Activated naive CD8-positive, alpha-beta T cell treated with anti-CD3 and anti-CD28 coated beads, Interleukin-2, amount 50 U/mL, for 16 hours (primary cell): ENCODE measurements at regions not wholly inside any gene's neighbourhood (a gene's known extent, or its start where the extent isn't known, plus 50 kb on each side); places are given as distances from the start of the nearest gene placed in this dataset.

Experiments
- DNase-seq: peaks from one replicate; pipeline ENCODE4 v3.0.0-alpha.2; 2020; ENCODE audit warnings: low read depth, low spot score

GRCh38 chr11:115930886-115931547 lies 426.8 kb upstream of the CADM1 start:
- no peak for DNase-seq

DNA sequence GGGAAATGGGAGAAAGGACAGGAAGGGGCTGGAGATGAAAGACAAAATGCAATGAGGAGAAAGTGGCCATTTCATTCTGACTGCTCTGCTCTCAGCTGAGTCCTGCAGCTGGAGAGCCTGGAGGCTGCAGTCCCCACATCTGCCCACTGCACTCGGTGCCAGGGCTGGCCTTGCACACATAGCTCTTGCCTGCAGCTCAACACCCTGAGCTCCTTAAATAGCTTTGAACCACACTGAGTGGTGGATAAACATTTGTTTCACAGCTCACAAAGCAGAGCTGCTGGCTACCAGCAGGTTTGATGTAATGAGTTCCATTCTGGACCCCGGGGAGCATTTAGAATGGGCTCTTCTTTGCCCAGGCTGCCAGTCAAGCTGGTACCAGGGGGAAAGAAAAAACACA lies 426.1 kb upstream of the CADM1 start:
- no peak for DNase-seq

DNA sequence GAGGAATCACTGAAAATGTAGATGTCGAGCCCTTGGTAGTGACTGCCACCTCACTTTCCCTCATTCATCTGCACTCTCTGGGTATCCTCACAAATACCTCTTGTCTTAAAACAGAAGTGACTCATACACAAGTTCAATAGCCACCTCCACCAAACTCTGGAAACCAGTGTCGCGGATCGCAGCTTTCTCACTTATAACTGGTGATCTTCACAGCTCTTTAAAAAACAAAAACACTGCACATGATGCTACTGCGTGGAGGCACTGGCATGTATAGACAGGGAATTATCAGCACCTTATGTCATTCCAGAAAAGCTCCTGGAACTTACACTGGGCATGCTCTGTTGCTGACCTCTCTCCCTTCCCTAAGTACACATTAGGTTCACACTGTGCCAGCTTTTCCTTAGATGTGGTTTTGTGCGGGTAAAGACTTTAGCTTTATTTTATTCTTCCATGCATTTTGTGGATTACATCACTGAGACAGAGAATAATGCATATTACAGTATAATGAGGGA lies 425.5 kb upstream of the CADM1 start:
- no peak for DNase-seq

DNA sequence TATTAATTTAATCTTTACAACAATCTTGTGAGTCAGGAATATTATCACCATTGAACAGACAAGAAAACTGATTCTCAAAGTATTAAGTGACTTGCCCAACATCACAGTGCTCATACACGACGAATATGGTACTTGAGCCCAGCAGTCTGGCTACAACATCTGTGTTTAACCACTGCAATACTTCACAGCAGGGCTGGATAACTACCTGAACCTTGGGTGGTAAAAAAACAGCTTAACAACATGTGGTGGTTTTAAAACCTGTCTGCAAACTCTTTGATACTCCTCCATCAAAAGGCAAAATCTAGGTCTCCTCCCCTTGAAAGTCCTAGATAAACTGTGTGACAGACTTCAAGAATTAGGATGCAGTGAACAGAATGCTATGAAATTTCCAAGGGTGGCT lies 424.6 kb upstream of the CADM1 start:
- DNase-seq = no peak

- DNase-seq = no peak
Measured at GRCh38 chr11:115927823-115928329, 423.7 kb upstream of the CADM1 start.

DNA sequence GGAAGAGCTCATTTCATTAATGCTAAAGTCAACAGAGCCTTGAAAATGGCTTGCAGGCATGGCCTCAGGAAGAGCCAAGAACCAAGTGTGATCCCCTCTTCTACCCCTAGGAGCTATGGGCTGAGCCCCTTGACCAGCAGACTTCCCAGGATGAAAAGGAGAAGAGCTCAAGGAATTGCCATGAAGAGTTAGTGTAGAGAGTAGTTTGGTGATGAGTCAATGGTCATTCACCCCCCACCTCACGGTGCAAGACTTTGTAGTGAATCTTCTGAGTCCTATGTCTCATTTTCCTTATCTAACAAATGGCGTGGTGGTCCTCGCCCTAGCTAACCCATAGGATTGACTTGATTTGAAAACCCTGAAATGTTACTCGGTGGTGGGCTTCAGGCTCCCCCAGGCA lies 422.4 kb upstream of the CADM1 start:
- DNase-seq = no peak

GRCh38 chr11:115926138-115926537 lies 421.9 kb upstream of the CADM1 start:
- no peak for DNase-seq

DNA sequence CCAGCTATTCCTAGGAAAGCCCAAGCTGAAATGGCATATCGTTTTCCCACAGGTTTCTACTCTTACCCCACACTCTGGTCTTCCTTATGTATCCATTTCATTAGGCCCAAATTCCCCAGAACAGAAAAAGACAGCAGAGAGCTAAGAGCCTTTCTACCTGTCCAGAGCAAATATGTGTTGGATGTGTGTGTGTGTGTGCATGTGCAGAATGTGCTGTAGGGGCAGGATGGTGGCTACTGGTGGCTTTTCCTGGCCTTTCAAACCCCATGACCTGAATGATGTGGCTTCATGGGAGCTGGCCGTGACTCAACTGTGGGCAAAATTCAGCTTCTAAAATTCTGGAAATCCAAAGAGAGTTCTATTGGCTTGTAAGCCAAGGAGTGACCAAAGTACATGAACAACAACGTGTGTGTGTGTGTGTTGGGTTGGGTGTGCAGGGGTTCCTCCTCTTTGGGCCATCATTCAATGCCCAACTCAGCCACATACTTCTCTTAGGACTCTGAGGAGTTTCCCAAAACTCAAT lies 421.4 kb upstream of the CADM1 start:
- no peak for DNase-seq

GRCh38 chr11:115924744-115925567 lies 420.7 kb upstream of the CADM1 start:
- DNase-seq = no peak

DNA sequence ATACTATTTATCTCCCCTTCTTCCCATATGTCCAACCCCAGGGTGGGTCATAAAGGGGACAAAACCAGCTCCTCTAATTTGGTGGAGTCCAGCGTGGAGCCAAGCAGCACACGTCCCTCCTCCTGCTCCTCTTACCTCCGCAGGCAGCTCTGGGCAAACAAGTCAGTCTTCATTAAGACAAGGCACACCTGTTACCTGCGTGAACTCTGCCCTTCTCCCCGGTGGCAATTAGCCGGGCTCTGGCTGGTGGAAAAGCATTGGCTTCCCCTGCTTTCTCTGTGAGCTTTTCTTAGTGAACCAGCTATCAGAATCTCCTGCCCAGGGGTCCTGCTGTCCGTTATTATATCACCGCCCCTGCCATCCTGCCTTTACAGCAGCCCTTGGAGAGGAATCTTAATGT lies 418.7 kb upstream of the CADM1 start:
- no peak for DNase-seq

GRCh38 chr11:115921986-115922385 lies 417.8 kb upstream of the CADM1 start:
- no peak for DNase-seq

GRCh38 chr11:115921540-115921939 lies 417.3 kb upstream of the CADM1 start:
- no peak for DNase-seq

DNA sequence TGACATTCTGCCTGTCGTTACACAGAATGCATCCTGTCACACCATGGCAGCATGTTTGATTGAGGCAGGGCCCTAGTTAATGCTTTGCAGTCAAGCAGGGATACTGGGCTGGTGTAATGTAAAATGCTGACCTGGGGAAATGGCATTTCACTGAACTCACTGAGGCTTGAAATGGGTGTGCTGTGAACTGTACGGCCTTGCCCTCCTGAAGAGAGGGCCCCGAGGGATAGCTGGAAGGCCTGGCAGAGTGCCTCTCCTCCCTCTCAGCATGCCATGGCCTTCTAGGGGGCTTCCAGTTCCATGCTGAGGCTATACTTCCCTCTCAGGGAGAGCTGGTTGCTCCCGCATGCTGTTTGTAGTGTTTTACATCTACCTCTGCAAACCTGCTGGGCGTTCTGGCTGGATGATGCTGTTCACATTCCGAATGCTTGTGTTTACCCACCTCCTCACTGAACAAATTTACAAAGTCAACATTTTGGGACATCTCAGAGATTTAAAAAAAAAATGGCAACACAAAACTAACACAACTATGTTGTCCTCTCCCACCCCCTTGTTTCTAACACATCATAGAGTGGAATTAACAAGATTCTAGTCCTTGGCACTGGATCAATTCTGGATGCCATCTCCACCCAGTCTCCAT lies 416.7 kb upstream of the CADM1 start:
- no peak for DNase-seq

DNA sequence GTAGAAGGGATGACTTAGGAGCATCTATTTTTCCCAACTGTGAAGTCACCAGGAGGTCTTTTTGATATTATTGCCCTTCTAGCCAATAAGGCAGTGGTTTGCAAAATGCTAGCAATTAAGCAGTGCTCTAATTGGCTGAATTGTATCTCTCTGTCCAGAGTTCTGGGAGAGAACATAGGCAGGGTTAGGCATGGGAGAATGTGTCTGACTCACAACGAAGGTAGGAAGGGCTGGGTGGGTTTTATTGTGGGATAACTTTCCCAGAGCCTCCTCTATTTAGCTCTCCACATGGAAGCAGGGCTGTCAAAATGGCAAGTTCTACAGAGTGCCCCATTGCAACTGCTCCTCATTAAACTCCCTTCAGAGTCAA lies 415.9 kb upstream of the CADM1 start:
- DNase-seq = no peak

DNA sequence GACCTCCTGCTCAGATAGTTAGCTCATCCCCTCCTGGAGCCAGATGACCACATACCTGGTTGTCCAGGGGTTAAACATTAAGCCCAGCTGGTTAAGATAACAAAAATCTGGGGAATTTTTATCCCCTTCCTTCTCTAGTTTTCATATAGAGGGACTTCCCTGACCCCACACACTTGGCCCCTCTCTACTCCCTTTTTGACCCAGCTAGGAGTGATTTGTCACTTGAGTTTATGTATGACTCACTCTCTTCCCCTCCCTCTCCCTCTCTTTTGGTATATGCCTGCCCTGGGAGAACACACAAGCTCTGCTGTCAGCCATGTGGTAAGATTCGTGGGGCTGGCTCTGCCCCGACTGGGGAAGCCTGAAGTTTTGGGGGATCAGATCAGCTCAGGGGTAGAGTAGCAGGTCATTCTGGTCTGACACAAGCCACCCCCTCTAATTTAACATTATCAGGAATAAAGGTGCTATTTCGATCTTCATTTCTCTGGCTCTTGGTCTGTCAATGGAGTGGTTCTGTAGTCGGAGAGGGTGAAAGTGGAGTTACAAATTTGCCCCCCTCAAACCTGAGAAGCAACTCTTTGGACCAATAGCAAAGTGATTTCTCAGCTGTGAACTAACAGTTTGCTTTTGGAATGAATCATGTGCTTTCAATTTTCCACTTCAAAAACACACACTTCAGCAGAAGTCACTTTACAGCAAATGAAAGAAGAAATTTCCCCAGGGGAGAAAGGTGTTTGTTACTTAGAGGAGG lies 415.3 kb upstream of the CADM1 start:
- no peak for DNase-seq

- DNase-seq = no peak
Measured at GRCh38 chr11:115918576-115918975, 414.4 kb upstream of the CADM1 start.

- no peak for DNase-seq
Measured at GRCh38 chr11:115916608-115917007, 412.4 kb upstream of the CADM1 start.

- no peak for DNase-seq
Measured at GRCh38 chr11:115912484-115912945, 408.3 kb upstream of the CADM1 start.

- DNase-seq = no peak
Measured at GRCh38 chr11:115911613-115912346, 407.6 kb upstream of the CADM1 start.

- no peak for DNase-seq
Measured at GRCh38 chr11:115910379-115910778, 406.2 kb upstream of the CADM1 start.

DNA sequence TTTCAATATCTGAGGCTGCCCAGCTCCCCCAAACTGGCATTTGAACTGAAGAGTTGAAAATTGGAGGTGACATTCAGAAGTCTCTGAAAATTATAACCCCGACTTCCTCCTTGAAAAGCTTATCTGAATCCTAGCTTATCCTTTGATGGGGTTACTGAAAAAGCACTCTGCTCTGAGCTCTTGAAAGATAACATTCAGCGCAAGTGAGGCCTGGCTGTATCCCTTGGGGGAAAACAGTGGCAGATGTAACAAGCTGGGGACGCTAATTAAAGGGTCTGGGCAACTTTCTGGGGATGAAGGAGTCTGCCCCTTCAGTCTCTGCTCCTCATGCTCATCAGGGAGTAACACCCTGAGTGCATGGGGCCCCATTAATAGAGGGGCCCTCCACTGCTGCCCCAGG lies 402.0 kb upstream of the CADM1 start:
- DNase-seq = no peak
